ACHN (cell line): ENCODE measurements at regions not wholly inside any gene's neighbourhood (a gene's known extent, or its start where the extent isn't known, plus 50 kb on each side); places are given as distances from the start of the nearest gene placed in this dataset.

Experiments used
- DNase-seq: peaks from one replicate; pipeline ENCODE4 v3.0.0-alpha.2; 2015
- in situ Hi-C: cut with HindIII; loops from 2 replicates; pipeline ENCODE4 v1.10.0; 2017; ENCODE audit warnings: low sequenced_read_pairs, low pct_ligation_motif_present, low pct_unique_long_range_greater_than_20kb

DNA sequence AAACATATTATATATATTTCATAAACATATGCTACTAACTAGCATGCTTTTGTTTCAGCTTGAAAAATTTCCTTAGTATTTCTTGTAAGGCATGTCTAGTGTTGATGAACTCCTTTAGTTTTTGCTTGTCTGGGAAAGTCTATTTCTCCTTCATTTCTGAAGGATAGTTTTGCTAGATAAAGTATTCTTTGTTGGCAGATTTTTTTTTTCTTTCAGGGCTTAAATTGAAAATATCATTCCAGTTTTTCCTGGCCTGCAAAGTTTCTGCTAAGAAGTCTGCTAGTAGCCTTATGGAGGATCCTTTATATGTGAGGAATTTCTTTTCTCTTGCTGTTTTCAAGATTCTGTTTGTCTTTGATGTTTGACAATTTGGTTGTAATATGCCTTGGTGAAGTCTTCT, 183.5 kb downstream of the SLC4A3 start:
- in situ Hi-C loops, result no loop called here
- DNase-seq, result no peak

DNA sequence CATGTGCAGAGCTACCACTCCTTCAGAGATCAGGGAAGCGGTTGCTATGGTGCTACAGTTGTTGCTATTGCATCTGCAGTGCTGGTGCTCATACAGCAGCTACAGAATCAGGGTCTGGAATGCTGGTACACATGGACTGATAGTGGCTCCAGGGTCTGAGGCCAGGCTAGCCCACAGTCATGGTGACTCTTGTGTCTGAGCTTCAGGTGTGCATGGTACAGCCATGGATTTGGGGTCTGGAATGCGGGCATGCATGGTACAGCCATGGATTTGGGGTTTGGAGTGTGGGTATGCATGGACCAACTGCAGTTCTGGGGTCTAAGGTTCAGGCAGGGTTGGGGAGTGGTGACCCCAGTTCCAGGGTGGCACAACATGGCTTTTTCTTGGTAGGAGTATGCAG, 185.2 kb downstream of the SLC4A3 start:
- DNase-seq, result no peak
- in situ Hi-C loops, result no loop called here

DNA sequence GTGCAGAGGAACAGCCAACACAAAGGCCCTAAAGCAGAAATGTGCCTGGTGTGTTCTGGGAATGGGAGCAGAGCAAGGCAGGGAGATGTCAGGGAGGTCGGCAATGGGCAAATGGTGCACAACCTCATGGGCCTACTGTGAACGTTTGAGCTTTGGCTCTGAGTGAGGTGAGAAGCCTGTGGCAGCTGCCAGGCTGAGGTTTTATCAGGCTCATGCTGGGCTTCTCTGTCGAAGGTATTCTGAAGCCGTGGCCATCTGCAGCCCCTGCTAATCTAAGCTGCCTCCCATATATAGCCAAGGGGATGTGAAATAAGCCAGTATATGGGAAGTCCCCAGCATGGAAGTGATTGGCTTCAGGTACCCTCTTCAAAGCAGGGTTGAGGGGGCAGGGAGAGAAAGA, 193.3 kb downstream of the SLC4A3 start:
- DNase-seq, result no peak
- in situ Hi-C loops, result no loop called here

DNA sequence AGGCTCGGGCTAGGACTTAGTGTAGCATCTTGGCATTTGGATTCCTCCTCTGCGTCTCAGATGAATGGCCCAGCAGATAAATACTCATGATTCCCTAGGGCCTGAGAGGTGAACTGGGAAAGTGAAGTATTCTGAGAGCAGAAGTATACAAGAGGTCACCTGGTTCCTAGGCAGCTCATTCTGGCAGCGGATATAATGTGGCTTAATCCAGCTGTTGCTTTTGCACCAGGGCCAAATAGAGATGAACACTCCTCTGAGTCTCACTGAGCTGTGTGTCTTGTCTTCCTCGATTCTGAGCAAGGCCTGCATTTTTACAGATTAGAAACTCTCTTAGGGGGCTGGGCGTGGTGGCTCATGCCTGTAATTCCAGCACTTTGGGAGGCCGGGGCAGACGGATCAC, 196.1 kb downstream of the SLC4A3 start:
- DNase-seq, result no peak
- in situ Hi-C loops, result no loop called here

DNA sequence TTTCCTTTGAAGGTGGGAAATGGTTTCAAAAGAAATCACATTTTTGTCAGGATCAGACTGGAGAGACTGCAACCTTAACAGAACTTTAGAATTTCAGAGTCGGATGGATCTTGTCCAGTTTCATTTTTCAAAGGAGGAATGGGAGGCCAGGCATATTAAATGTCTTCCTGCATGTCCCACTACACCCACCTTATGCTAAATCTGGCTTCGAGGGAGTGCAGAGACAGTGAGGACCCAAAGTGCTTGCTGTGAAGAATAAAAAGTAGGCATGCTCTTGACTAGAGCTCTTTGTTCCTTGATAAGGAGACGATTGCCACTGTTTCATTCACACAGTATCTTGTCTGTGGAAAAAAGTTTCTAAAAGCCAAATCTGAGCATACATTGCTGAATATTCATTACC, 197.6 kb downstream of the SLC4A3 start:
- DNase-seq, result no peak
- in situ Hi-C loops, result no loop called here

DNA sequence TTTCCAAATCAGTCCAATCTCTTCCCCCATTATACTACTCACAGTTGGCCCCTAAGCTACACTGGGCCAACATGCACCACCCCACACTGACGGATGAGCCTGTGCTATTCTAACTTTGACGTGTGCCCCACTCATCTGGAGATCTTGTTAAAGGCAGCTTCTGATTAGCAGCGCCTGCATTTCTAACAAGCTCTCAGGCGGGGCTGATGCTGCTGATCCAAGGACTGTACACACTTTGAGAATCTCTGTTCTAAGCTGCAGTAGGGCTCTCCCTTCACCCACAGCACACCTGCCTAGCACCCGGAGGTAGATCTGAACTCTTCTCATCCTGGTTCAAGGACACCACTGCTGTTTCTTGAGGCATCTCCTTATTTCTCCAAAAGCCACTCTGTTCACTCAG, 200.7 kb downstream of the SLC4A3 start:
- no peak for DNase-seq
- in situ Hi-C loops, result no loop called here

DNA sequence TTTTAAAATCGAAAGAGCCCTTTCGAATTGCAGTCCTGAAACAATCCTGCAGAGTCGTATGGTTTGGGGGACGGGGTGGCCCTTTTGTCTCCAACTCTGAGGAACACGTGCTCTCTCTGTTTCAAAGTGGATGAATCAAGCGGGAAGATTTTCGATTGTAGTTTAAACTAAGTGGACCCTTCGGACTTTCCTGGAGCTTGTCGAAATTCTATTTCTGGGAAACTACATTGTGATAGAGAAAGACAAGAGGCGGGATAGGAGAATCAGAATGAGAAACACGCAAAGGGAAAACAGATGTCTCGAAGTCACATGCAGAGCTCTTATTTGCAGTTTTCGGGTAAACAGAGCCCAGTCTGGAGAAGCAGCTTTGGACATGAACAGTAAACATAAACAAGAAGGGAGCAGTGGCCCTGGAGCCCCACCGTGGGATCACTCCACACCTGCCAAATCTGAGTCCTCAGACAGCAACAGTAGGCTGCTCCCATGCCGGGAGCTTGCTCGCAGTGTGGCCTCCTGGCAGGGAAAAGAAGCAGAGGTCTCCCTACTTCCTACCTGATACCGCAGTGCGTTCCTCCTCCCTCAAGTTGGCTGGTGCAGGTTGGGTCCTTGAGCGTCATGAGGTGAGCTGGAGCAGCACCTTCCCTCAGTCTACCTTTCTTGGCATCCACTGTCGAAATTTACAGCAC, 202.4 kb downstream of the SLC4A3 start:
- DNase-seq, result no peak
- in situ Hi-C loops, result no loop called here

DNA sequence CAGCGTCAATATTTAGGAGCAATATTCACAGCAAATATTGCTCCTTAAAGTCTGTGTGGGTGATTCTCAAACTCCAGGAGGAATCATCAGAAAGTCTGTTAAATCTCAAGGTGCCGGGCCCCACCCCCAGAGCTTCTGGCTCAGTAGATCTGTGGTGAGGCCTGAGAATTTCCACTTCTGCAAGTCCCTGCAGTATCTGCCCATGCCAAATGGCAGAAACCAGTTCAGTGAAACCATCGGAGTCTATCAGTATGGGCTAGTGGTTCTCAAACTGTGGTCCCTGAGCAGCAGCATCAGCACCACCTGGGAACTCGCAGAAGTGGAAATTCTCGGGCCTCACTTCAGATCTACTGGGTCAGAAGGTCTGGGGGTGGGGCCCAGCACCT, 202.9 kb downstream of the SLC4A3 start:
- no peak for DNase-seq
- in situ Hi-C loops, result no loop called here

DNA sequence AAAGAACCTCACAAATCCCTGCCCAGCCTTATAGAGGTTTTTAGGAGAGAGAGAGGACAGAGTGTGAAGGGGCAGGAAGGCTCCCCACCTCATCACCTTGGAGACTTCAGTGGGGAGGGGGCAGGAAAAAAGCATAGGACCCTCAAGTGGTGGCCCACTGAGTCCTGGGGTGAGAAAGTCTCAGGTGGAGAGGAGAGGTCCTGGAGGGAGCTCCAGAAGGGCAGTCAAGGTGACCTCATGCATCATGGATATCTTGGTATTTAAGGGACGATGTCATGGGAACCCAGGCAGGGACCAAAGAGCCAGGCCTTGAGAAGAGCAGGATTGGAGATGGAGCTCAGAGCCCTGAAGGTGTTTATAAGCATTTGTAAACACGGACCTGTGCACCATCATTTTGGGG, 204.5 kb downstream of the SLC4A3 start:
- in situ Hi-C loops, result no loop called here

DNA sequence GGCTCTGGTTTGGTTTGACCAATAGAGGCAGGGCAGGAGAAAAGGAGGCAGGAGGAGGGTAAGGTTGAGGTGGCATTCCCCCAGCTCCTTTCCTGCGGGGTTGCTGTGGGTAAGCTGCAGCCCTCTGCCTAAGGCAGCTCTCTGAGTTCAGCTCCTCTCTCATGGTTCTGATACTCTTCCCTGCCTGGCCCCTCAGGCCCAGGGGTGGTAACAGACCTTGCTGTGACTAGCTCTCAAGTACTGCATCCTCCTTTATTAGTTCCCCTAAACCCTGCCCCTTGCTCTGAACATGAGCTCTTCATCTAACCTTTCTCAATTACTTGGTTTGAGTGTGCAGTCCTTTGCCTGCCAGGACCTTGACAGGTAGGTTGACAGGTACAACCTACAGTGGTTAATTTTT, 205.5 kb downstream of the SLC4A3 start:
- DNase-seq, result no peak
- in situ Hi-C loops, result no loop called here

More for the DNA sequence above, 204.5 kb downstream of the SLC4A3 start:
- DNase-seq, result no peak

DNA sequence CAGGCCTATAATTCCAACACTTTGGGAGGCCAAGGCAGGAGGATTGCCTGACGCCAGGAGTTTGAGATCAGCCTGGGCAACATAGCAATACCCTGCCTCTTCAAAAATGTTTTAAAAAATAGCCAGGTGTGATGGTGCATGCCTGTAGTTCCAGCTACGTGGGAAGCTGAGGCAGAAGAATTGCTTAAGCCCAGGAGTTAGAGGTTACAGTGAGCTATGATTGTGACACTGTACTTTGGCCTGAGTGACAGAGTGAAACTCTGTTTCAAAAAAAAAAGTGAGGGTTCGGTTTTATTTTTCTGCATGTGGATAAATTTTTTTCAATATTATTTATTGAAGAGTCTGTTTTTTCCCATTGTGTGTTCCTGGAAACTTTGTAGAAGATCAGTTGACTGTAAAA, 208.1 kb downstream of the SLC4A3 start:
- DNase-seq, result no peak
- in situ Hi-C loops, result no loop called here

DNA sequence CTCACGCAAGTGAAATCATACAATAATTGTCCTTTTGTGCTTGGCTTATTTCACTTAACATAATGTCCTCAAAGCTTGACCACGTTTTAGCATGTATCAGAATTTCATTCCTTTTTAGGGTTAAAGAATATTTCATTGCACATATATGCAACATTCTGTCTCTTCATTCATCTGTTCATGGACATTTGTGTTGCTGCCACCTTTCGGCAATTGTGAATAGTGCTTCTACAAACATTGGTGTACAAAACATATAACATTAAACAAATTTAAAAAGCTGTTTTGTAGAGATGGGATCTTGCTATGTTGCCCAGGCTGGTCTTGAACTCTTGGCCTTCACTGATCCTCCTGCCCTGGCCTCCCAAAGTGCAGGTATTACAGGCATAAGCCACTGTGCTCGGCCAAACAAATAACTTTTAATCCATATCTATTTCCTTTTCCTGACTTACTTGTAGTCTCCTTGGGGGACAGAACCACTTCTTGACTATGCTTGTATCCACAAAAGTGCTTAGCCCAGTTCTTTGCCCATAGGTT, 209.3 kb downstream of the SLC4A3 start:
- in situ Hi-C loops, result no loop called here
- no peak for DNase-seq

DNA sequence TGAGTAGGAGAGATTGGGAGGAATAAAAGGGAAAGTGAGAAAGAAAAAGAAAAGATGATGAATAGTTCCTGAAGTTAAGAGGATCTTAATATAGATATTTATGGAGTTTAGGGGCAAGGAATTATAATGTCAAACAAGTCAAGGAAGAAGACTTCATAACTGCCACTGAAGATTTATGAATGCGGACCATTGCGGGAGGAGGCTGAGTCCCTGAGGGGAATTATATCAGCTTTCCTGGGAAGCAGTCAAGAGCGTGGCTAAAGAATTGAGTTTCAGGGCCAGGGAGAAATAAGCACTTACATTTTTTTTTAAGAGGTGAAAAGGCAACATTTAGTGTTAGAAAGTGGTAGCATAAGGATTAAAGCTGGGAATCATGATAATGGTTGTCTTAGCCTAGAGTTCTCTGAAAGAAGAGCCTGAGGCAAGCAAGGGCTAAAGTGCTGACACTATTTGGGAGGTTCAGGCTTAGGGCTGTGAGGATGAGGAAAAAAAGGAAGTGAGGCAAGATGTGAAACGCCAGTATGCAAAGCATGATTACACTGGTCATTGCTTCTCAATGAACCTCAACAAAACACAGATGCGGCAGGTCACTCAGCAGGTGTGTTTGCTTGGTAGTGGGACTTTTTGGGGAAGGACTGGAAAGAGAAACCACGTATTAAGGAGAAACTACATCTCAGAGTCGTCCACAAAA, 217.1 kb downstream of the SLC4A3 start:
- in situ Hi-C loops, result no loop called here
- no peak for DNase-seq

DNA sequence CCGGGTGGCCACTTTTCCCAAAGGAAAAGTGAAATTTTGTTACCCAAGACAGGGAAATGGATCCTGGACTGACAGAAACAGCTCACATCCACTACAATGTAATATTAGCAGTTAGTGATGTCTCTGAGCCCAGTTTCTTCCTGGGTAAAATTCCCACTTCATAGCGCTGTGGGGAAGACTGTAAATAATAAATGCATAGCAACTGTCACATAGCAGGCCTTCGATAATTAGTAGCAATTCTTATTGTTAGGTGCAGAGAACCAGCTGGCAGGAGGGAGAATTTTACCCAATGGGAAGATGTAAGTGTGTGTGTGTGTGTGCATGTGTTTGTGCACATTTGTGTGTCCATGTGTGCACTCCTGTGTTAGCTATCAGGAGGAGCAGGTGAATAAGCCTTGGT, 221.5 kb downstream of the SLC4A3 start:
- in situ Hi-C loops, result no loop called here
- DNase-seq, result no peak

DNA sequence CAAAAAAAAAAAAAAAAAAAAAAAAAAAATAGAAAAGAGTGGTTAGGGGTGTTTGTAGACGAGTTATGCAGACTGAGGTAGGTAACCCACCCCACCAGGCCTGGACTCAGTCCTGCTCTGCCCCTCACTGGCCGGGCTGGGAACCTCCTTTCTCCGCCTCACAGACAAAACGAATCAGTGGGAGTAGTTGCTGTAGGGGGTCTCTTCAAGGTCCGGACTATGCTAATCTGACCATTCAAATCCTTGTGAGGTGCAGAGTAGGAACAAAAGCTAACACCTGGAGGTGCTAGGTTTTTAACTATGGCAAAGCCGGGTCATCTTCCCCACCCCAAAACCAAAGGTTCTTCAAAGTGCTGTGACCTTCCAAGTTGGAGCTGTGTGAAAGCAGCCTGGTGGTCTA, 223.7 kb downstream of the SLC4A3 start:
- in situ Hi-C loops, result no loop called here

DNA sequence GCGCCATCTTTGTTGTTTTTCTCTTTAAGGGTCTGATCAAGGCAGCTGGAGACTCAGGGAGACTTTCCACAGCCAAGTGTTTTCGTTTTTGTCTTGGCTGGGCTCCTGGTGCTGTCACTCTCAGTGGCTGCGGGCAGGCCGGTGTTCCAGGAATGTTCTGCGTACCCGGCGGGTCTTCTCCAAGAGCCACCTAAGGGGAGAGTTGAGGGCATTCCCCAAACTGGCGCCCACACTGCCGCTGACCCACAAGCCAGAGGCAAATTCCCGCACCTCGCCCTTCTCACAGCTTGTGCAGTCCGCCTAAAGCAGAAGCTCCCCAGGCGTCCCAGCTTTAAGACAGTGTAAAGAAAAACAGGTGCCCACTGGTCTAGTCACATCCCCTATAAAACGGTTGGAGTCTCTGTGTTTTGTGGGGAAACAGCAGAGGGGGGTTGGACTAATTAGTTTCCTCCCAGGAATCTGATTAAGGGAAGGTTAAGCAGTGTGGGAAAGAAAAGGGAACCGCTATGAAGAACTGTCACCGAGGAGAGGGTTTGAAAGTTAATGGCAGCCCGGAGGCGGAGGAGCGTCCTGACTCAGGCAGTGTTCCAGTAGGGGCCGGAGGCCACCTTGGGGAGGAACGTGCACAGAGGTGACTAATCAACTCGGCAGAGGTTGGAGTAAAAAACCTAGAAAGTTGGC, 224.5 kb downstream of the SLC4A3 start:
- in situ Hi-C loops, result no loop called here
- no peak for DNase-seq

More for the DNA sequence above, 223.7 kb downstream of the SLC4A3 start:
- no peak for DNase-seq

DNA sequence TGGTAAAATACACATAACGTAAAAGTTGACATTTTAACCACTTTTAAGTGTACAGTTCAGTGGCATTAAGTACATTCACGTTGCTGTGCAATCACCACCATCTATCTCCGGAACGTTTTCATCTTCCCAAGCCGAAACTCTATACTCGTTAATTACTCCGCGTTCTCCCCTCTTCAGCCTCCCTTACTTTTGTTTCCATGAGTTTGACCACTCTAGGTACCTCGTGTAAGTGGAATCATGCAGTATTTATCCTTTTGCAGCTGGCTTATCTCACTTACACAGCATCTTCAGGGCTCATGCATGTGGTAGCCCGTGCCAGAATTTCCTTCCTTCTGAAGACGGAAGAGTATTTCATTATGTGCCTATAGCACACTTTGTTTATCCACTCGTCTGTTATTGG, 225.2 kb downstream of the SLC4A3 start:
- in situ Hi-C loops, result no loop called here
- DNase-seq, result no peak

DNA sequence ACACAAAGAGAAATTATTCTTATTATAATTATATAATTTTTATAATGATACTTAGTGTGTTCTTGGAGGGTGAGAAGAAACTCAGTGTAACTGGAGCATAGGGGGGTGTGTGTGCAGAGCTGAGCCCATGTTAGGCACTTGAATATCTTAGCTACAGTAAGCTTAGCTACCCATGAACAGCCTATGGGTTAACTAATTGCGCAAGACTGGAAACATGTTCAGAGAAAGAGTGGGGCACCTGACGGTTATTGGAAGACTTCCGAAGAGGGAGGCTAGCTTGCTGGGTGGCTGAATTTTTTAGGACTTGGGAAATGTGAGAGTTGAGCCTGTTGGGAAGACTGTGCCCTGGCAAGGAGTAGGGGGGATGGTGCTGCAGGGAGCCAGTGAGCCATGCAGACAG, 229.2 kb downstream of the SLC4A3 start:
- no peak for DNase-seq
- in situ Hi-C loops, result no loop called here

DNA sequence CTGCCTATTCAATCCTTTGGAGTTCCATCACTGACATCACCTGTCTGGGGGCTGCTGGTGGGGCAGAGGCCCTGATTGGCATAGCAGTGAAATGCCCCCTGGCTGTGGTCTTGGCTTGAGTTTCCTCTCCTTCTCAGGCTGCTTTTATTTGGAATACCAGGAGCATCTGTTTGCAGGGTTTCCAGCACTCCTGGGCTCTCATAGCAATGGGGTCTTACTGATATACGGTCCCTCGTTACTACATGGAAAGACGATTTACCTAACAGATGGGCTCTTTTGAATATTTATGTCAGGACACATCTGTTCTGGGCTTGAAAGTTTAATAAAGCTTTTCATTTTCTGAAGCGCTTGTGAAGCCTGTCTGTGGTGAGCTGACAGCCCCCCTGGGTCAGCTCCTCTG, 230.3 kb downstream of the SLC4A3 start:
- DNase-seq, result no peak
- in situ Hi-C loops, result no loop called here

DNA sequence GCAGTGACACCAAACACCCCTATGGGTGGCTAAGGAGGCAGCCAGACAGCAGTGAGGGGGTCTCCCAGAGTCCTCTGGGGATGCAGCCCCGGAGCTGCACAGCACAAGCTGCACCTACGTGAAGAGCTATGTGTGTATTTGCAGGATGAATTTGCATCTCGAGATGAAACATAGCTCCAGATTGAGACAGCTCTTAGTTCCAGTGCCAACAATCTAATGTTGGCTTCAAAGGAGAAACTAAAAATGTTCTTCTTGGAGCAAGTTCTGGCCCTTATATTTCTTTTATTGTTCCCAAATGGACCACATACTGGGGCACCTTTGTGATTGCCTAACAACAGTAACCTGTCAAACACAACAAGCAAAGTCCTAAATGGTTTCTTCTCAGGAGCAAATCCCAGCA, 233.9 kb downstream of the SLC4A3 start:
- DNase-seq, result no peak
- in situ Hi-C loops, result no loop called here
